ENCODE measurements at regions not wholly inside any gene's neighbourhood (a gene's known extent, or its start where the extent isn't known, plus 50 kb on each side); places are given as distances from the start of the nearest gene placed in this dataset.

GRCh38 chr7:9856668-9857067 lies 1117.0 kb upstream of the PHF14 start:
- WGBS, 2 experiments (ENCODE audit: extremely low coverage in 2 of 2, insufficient read length in 1 of 2) = no CpG with 5 or more reads among the region's 1 CpG
- no peaks in the 10 kb centered on the region for H3K36me3 ChIP-seq (ENCODE audit: control insufficient read depth, insufficient read depth, low read length)
- no TSS peak for BruUV-seq (replicated peaks)
- ChIA-PET POLR2A (ENCODE audit: unreplicated experiment) (no interaction called here), CTCF (no interaction called here)
- H3K27ac ChIP-seq (ENCODE audit: insufficient read depth, low read length) = no peak overlapping the region
- no peak overlapping the region for H3K14ac ChIP-seq (replicated peaks; ENCODE audit: low read depth, low read length)
- H3K4me1 ChIP-seq (ENCODE audit: control insufficient read depth, insufficient read depth, low read length) = no peaks in the 10 kb centered on the region
- no peak overlapping the region for H3K23ac ChIP-seq (ENCODE audit: low read depth, low read length)
- H2BK20ac ChIP-seq (ENCODE audit: low read depth, low read length) = no peak overlapping the region
- no peak overlapping the region for H2AK9ac ChIP-seq (replicated peaks; ENCODE audit: low read depth, low read length, poor library complexity)
- dilution Hi-C loops (cut with HindIII; ENCODE audit: low sequenced_read_pairs, unreplicated experiment) = no loop called here
- ATAC-seq (ENCODE audit: low read depth) = no peak
- H2AFZ ChIP-seq (replicated peaks; ENCODE audit: low read length, poor library complexity) = no peak overlapping the region
- no peaks in the 10 kb centered on the region for H3K9me1 ChIP-seq (ENCODE audit: insufficient read depth, low read length)
- no peak overlapping the region for H3K4ac ChIP-seq (ENCODE audit: low read depth, low read length)
- no peak overlapping the region for H3K4me3 ChIP-seq (ENCODE audit: insufficient read depth, low read depth, low read length)
- H4K91ac ChIP-seq (ENCODE audit: insufficient read depth, low read depth, low read length) = no peak overlapping the region
- no peak overlapping the region for H2BK120ac ChIP-seq (ENCODE audit: low read depth, low read length)
- H3K9ac ChIP-seq (ENCODE audit: low read depth, low read length) = no peak overlapping the region
- in situ Hi-C loops (cut with MboI; ENCODE audit: low sequenced_read_pairs) = no loop called here
- no peak for DNase-seq
- no peak overlapping the region for H2BK5ac ChIP-seq (ENCODE audit: low read depth, low read length, poor library complexity, severe bottlenecking)
- H3K9me3 ChIP-seq (ENCODE audit: control insufficient read depth, insufficient read depth, low read length) = peaks cover 6% of the 10 kb centered on the region; the same call in 1 of the 2 replicates
- H3K4me2 ChIP-seq (ENCODE audit: low read depth, low read length) = no peak overlapping the region
- no peak overlapping the region for H3K56ac ChIP-seq (ENCODE audit: extremely low read depth, insufficient read depth, low read length)
- TF ChIP-seq SMC3 (IDR thresholded peaks at IDR 0.05; ENCODE audit: low read depth, low read length) (no peak), BHLHE40 (IDR thresholded peaks at IDR 0.05; ENCODE audit: low read depth, low read length) (no peak), POLR2A (IDR thresholded peaks at IDR 0.05; ENCODE audit: low read depth, low read length) (no peak), RFX5 (IDR thresholded peaks at IDR 0.05; ENCODE audit: low read depth, low read length) (no peak), CHD1 (IDR thresholded peaks at IDR 0.05; ENCODE audit: low read depth, low read length) (no peak), RCOR1 (IDR thresholded peaks at IDR 0.05; ENCODE audit: insufficient replicate concordance, low read length) (no peak), MXI1 (IDR thresholded peaks at IDR 0.05; ENCODE audit: borderline replicate concordance, low read depth, low read length) (no peak), NFE2L2 (IDR thresholded peaks at IDR 0.05; ENCODE audit: low read depth, low read length) (no peak), MAZ (IDR thresholded peaks at IDR 0.05; ENCODE audit: borderline replicate concordance, low read depth, low read length) (no peak)
- TF ChIP-seq, protein P1, sequence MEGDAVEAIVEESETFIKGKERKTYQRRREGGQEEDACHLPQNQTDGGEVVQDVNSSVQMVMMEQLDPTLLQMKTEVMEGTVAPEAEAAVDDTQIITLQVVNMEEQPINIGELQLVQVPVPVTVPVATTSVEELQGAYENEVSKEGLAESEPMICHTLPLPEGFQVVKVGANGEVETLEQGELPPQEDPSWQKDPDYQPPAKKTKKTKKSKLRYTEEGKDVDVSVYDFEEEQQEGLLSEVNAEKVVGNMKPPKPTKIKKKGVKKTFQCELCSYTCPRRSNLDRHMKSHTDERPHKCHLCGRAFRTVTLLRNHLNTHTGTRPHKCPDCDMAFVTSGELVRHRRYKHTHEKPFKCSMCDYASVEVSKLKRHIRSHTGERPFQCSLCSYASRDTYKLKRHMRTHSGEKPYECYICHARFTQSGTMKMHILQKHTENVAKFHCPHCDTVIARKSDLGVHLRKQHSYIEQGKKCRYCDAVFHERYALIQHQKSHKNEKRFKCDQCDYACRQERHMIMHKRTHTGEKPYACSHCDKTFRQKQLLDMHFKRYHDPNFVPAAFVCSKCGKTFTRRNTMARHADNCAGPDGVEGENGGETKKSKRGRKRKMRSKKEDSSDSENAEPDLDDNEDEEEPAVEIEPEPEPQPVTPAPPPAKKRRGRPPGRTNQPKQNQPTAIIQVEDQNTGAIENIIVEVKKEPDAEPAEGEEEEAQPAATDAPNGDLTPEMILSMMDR (conservative IDR thresholded peaks at IDR 0.05; ENCODE audit: low read depth, low read length) = no peak
- intact Hi-C loops (cut with micrococcal nuclease) = no loop called here
- H3K18ac ChIP-seq (ENCODE audit: low read depth, low read length) = no peak overlapping the region
- H2AK5ac ChIP-seq (ENCODE audit: low read depth, low read length) = no peak overlapping the region
- no peak overlapping the region for H2BK15ac ChIP-seq (ENCODE audit: low read depth, low read length)
- no peak overlapping the region for H4K8ac ChIP-seq (ENCODE audit: low read depth in 2 of 2, low read length in 2 of 2)
- H3K79me1 ChIP-seq (ENCODE audit: low read depth in 1 of 2, low read length in 2 of 2) = no peaks in the 10 kb centered on the region
- no peaks in the 10 kb centered on the region for H3K27me3 ChIP-seq (ENCODE audit: control insufficient read depth, insufficient read depth, low read length)
- no peak overlapping the region for H4K5ac ChIP-seq (ENCODE audit: low read depth, low read length)
- no peaks in the 10 kb centered on the region for H4K20me1 ChIP-seq (ENCODE audit: insufficient read depth, low read length)

Measured in IMR-90 (cell line).